ENCODE measurements at regions not wholly inside any gene's neighbourhood (a gene's known extent, or its start where the extent isn't known, plus 50 kb on each side); places are given as distances from the start of the nearest gene placed in this dataset.

DNA sequence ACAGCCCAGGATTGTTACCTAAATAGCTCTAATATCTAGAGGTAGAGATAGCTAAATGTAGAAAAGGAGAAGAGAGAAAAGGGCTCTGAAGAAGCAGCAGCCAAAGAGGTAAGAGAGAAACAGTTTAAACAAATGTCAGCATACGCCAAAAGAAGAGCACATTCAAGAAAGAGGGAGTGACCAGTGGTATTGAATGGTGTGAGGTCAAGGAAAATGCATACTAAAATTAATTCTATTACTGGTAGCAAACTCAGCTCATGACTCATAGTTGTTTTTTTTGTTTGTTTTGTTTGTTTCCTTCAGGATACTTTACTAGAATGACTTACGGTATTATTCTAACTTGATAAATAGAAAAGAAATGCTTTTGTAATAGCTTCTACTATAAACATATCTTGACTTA lies 86.5 kb upstream of the FXR1 start:
- Histone ChIP-seq H3K27ac (no peak overlapping the region), H3K4me3 (ENCODE audit: low read depth, low read length) (no peak overlapping the region), H3K36me3 (replicated peaks) (no peaks in the 10 kb centered on the region), H3K27me3 (replicated peaks) (no peaks in the 10 kb centered on the region)
- no peak for DNase-seq
- TF ChIP-seq, protein P1, sequence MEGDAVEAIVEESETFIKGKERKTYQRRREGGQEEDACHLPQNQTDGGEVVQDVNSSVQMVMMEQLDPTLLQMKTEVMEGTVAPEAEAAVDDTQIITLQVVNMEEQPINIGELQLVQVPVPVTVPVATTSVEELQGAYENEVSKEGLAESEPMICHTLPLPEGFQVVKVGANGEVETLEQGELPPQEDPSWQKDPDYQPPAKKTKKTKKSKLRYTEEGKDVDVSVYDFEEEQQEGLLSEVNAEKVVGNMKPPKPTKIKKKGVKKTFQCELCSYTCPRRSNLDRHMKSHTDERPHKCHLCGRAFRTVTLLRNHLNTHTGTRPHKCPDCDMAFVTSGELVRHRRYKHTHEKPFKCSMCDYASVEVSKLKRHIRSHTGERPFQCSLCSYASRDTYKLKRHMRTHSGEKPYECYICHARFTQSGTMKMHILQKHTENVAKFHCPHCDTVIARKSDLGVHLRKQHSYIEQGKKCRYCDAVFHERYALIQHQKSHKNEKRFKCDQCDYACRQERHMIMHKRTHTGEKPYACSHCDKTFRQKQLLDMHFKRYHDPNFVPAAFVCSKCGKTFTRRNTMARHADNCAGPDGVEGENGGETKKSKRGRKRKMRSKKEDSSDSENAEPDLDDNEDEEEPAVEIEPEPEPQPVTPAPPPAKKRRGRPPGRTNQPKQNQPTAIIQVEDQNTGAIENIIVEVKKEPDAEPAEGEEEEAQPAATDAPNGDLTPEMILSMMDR (IDR thresholded peaks at IDR 0.05; ENCODE audit: low read depth, low read length, missing control alignments), result no peak
- in situ Hi-C loops (cut with HindIII; ENCODE audit: low pct_ligation_motif_present, low sequenced_read_pairs), result no loop called here

DNA sequence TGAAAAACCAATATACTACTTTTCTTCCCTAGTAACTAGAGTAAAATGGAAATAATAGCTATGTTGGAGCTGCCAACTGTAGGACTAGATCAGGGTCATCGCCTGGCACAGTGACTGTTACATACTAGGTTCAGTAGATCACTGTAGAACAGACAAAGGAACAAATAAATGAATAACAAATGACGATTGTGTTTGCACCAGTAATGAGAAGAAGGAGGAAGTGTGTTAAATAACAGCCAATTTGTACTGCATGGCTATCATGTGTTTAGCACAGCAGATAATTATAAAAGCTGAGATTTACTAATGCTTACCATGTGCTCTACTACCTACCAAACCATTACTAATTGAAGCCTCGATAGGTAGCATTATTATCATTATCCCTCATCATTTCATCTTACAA lies 85.3 kb upstream of the FXR1 start:
- Histone ChIP-seq H3K36me3 (replicated peaks) (no peaks in the 10 kb centered on the region), H3K27me3 (replicated peaks) (no peaks in the 10 kb centered on the region), H3K4me3 (ENCODE audit: low read depth, low read length) (no peak overlapping the region), H3K27ac (no peak overlapping the region)
- TF ChIP-seq, protein P1 (IDR thresholded peaks at IDR 0.05; ENCODE audit: low read depth, low read length, missing control alignments), result no peak
- no peak for DNase-seq
- in situ Hi-C loops (cut with HindIII; ENCODE audit: low pct_ligation_motif_present, low sequenced_read_pairs), result no loop called here

DNA sequence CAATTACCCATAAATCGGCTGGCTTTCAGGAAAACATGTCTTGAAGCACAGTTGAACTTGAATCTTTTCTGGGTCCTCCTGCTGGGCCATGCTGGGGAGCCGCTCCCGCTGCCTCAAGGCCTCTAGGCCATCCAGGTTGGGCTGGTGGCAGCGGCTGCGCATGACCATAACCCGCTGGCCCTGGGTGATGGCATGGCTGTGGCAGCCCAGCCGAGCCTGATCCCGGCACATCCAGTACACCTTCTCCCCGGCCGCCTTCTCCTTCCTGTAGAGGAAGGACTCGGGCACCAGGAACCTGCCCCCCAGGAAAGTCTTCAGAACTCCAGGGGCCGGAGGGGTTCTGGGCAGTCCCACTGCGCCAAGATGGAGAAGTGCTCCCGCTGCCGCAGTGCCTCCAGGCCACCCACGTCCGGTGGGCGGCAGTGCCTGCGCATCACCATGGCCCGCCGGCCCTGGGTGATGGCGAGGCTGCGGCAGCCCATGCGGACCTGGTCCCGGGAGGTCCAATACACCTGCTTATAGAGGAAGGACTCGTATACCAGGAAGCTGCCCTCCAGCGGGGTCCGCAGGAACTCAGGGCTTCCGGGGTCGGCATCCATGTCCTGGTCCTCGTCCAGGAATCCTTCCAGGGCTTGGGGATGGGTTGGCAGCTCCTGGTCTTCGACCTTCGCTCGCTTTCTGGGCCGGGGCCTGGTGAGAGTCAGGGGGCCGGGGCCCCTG lies 84.3 kb upstream of the FXR1 start:
- H3K36me3 ChIP-seq (replicated peaks), result no peaks in the 10 kb centered on the region

DNA sequence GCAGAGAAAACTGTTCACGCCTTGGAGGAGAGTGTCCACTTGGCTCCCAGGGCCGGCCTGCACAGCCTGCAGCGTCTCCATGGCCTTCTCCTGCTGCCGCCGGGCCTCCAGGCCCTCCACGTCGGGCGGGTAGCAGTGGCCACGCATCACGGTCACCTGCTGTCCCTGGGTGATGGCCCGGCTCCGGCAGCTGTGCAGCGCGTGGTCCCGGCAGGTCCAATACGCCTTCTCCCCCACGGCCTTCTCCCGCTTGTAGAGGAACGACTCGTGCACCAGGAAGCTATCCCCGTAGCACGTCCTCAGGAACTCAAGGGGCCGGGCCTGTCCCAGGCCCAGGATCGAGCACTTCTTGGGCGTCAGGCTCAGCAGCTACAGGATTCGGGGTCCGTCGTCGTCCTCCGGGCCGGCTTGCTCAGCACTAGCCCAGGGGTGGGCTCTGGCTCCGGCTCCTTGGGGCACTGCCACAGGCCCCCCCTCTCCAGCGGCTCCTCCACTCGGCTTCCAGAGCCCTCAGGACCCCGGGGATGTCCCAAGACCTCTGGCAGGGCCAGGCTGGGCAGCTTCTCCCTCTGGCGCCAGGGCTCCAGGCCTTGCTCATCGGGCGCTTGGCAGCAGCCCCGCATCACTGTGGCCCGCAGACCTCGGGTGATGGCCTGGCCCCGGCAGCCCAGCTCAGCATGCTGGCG lies 83.6 kb upstream of the FXR1 start:
- TF ChIP-seq, protein P1 (IDR thresholded peaks at IDR 0.05; ENCODE audit: low read depth, low read length, missing control alignments), result no peak
- DNase-seq, result no peak
- in situ Hi-C loops (cut with HindIII; ENCODE audit: low pct_ligation_motif_present, low sequenced_read_pairs), result no loop called here
- H3K27me3 ChIP-seq (replicated peaks), result no peaks in the 10 kb centered on the region
- H3K36me3 ChIP-seq (replicated peaks), result no peaks in the 10 kb centered on the region
- no peak overlapping the region for H3K4me3 ChIP-seq (ENCODE audit: low read depth, low read length)
- H3K27ac ChIP-seq, result no peak overlapping the region

More for the DNA sequence above, 84.3 kb upstream of the FXR1 start:
- H3K27me3 ChIP-seq (replicated peaks), result no peaks in the 10 kb centered on the region
- no peak for DNase-seq
- no peak overlapping the region for H3K4me3 ChIP-seq (ENCODE audit: low read depth, low read length)
- no peak overlapping the region for H3K27ac ChIP-seq
- TF ChIP-seq, protein P1 (IDR thresholded peaks at IDR 0.05; ENCODE audit: low read depth, low read length, missing control alignments), result no peak
- in situ Hi-C loops (cut with HindIII; ENCODE audit: low pct_ligation_motif_present, low sequenced_read_pairs), result no loop called here

DNA sequence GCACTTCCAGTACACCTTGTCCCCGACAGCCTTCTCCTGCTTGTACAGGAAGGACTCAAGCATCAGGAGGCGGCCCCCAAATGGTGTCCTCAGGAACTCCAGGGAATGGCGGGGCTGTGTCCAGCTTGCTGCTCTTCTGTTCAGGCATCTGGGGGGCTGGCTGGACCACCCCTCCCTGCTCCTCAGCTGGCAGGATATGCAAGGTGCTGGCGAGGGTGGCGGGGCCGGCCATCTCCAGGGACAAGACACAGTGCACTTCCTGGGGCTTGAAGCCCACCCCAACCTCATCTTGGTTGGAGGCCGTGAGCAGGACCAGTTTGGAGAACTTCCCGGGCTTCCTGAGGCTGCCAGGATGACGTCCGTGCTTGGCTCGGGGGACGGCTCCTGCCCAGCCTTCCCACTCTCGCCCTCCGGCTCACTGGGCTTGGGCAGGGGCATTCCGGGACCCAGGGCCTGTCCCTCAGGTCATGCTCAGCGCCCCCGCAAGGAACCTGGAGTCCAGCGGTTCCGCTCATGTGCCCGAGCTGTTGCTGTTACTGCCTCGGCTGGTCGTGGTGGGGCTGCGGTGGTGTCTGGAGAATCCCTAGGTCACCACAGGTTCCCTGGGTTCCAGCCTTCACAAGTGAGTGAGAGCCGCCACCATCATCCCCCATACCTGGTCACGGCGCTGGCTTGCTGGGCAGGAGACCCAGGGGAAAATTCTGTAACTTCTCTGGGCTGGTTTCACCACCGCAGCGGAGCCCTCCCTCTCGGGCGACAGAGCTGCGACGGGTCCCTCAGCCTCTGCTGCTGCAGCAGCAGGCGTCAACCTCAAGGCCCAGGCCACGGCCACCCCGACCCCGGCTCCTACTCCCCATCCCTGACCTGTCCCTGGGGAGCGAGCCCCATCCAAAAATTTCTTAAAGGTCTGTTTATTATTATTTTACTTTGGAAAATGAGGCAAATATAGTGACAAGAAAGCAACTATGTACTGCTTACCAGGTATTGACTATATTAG lies 82.8 kb upstream of the FXR1 start:
- in situ Hi-C loops (cut with HindIII; ENCODE audit: low pct_ligation_motif_present, low sequenced_read_pairs), result no loop called here
- Histone ChIP-seq H3K27ac (no peak overlapping the region), H3K4me3 (ENCODE audit: low read depth, low read length) (no peak overlapping the region), H3K36me3 (replicated peaks) (no peaks in the 10 kb centered on the region), H3K27me3 (replicated peaks) (no peaks in the 10 kb centered on the region)
- no peak for DNase-seq
- TF ChIP-seq, protein P1 (IDR thresholded peaks at IDR 0.05; ENCODE audit: low read depth, low read length, missing control alignments), result no peak

Data from brain microvascular endothelial cell (primary cell).